Esophagus squamous epithelium (tissue), 5 donors: ENCODE measurements at regions not wholly inside any gene's neighbourhood (a gene's known extent, or its start where the extent isn't known, plus 50 kb on each side); places are given as distances from the start of the nearest gene placed in this dataset.

Experiments
- DNase-seq: peaks from one replicate; lab custom pipeline; 2025; lab: John Stamatoyannopoulos, UW
- H3K27ac ChIP-seq, 4 donors: fragments of 200-600 bp; sonication (generic); one replicate each; pipeline ENCODE4 v1.5.1; 2016 to 2019; ENCODE audit warnings: mild to moderate bottlenecking in 1 of 4
- H3K27me3 ChIP-seq, 4 donors: fragments of 200-600 bp; sonication (generic); 1 replicate in 3 of 4; 2 replicates in 1 of 4; pipeline versions ENCODE4 v1.5.1 to v1.6.0; 2017 to 2021; ENCODE audit warnings: antibody characterized with exemption in 1 of 4
- H3K36me3 ChIP-seq, 3 donors: fragments of 200-600 bp; sonication (generic); one replicate each; pipeline ENCODE4 v1.5.1; 2016 to 2019
- H3K4me1 ChIP-seq, 3 donors: fragments of 200-600 bp; sonication (generic); one replicate each; pipeline ENCODE4 v1.5.1; 2017 to 2019
- H3K4me3 ChIP-seq, 4 donors: fragments of 200-600 bp; sonication (generic); 1 replicate in 3 of 4; 2 replicates in 1 of 4; pipeline ENCODE4 v1.5.1; 2016 to 2019; ENCODE audit warnings: mild to moderate bottlenecking in 2 of 4, moderate library complexity in 1 of 4
- H3K9me3 ChIP-seq, 3 donors: fragments of 200-600 bp; sonication (generic); one replicate each; pipeline ENCODE4 v1.5.1; 2016 to 2019
- CTCF ChIP-seq, 6 experiments: fragments of 450-650 bp in 4 of 6; fragments of 200-600 bp in 2 of 6; sonication (generic) in 2 of 6; IDR thresholded peaks; one replicate each; pipeline ENCODE4 v1.5.1; 2016 to 2019; ENCODE audit warnings: antibody characterized with exemption in 6 of 6, mild to moderate bottlenecking in 4 of 6, moderate library complexity in 4 of 6
- POLR2A ChIP-seq, 4 donors: fragments of 450-650 bp; IDR thresholded peaks; one replicate each; pipeline ENCODE4 v1.6.1; 2017; ENCODE audit warnings: antibody characterized with exemption in 4 of 4, mild to moderate bottlenecking in 4 of 4, moderate library complexity in 3 of 4
- WGBS, 2 donors: methylation state at CpG; one replicate each; pipeline ENCODE4 v1.1.5; 2018; 5-methylcytosine and 5-hydroxymethylcytosine counted together
- intact Hi-C: fragments of 100-400 bp; cut with DNase I; formaldehyde crosslinking; loops from one replicate; pipeline ENCODE4 v1.15.0; 2022
- donor health status: DM: yes; HTN: yes; CAD: no.

GRCh38 chr7:46424934-46425333 lies 503.9 kb upstream of the IGFBP3 start:
- no peak for TF ChIP-seq CTCF (IDR thresholded peaks at IDR 0.05)
- no peak for TF ChIP-seq POLR2A (IDR thresholded peaks at IDR 0.05)
- WGBS, 2 donors: 56 to 82% methylated on average over 1 of the region's 1 CpG
- H3K4me3 ChIP-seq: no peak overlapping the region
- no peaks in the 10 kb centered on the region for H3K9me3 ChIP-seq
- intact Hi-C loops: no loop called here
- no peaks in the 10 kb centered on the region for H3K4me1 ChIP-seq
- no peaks in the 10 kb centered on the region for H3K27me3 ChIP-seq
- DNase-seq: no peak
- no peak overlapping the region for H3K27ac ChIP-seq
- no peaks in the 10 kb centered on the region for H3K36me3 ChIP-seq

- DNase-seq: no peak
- TF ChIP-seq POLR2A (IDR thresholded peaks at IDR 0.05) (no peak), CTCF (IDR thresholded peaks at IDR 0.05) (no peak)
- intact Hi-C loops: no loop called here
- no peaks in the 10 kb centered on the region for H3K27me3 ChIP-seq
- H3K4me1 ChIP-seq: no peaks in the 10 kb centered on the region
- no peak overlapping the region for H3K27ac ChIP-seq
- H3K9me3 ChIP-seq: no peaks in the 10 kb centered on the region
- no peak overlapping the region for H3K4me3 ChIP-seq
- no peaks in the 10 kb centered on the region for H3K36me3 ChIP-seq
- WGBS, 2 donors: 85% methylated on average over 2 of the region's 2 CpGs
These were observed 500.6 kb upstream of the IGFBP3 start for GRCh38 chr7:46421441-46422230.

GRCh38 chr7:46414946-46415345 lies 493.9 kb upstream of the IGFBP3 start:
- Histone ChIP-seq H3K27me3 (no peaks in the 10 kb centered on the region), H3K27ac (no peak overlapping the region), H3K4me1 (no peaks in the 10 kb centered on the region), H3K9me3 (no peaks in the 10 kb centered on the region), H3K36me3 (no peaks in the 10 kb centered on the region), H3K4me3 (no peak overlapping the region)
- TF ChIP-seq CTCF (IDR thresholded peaks at IDR 0.05) (no peak), POLR2A (IDR thresholded peaks at IDR 0.05) (no peak)
- intact Hi-C loops: no loop called here
- no peak for DNase-seq
- WGBS, 2 donors: 73 to 76% methylated on average over 2 of the region's 2 CpGs

- Histone ChIP-seq H3K4me3 (no peak overlapping the region), H3K27ac (no peak overlapping the region), H3K4me1 (no peaks in the 10 kb centered on the region), H3K27me3 (no peaks in the 10 kb centered on the region), H3K36me3 (no peaks in the 10 kb centered on the region), H3K9me3 (no peaks in the 10 kb centered on the region)
- intact Hi-C loops: no loop called here
- DNase-seq: no peak
- no peak for TF ChIP-seq POLR2A (IDR thresholded peaks at IDR 0.05)
- TF ChIP-seq CTCF (IDR thresholded peaks at IDR 0.05): no peak
These were observed 490.2 kb upstream of the IGFBP3 start for GRCh38 chr7:46411236-46411635.

GRCh38 chr7:46407125-46407524 lies 486.1 kb upstream of the IGFBP3 start:
- intact Hi-C loops: no loop called here
- H3K36me3 ChIP-seq: no peaks in the 10 kb centered on the region
- H3K4me1 ChIP-seq: no peaks in the 10 kb centered on the region
- H3K9me3 ChIP-seq: no peaks in the 10 kb centered on the region
- H3K4me3 ChIP-seq: no peak overlapping the region
- no peak for DNase-seq
- H3K27me3 ChIP-seq: no peaks in the 10 kb centered on the region
- 81 to 85% methylated on average over 1 of the region's 1 CpG for WGBS, 2 donors
- TF ChIP-seq POLR2A (IDR thresholded peaks at IDR 0.05): no peak
- H3K27ac ChIP-seq: no peak overlapping the region
